Effector memory CD4-positive, alpha-beta T cell (primary cell): ENCODE measurements at regions not wholly inside any gene's neighbourhood (a gene's known extent, or its start where the extent isn't known, plus 50 kb on each side); places are given as distances from the start of the nearest gene placed in this dataset.

Experiments
- DNase-seq, 3 donors: peaks; one replicate each; pipeline ENCODE4 v3.0.0-alpha.2; 2020
- H3K27ac ChIP-seq: 2 replicates; pipeline ENCODE4 v1.7.0; 2013; ENCODE audit warnings: mild to moderate bottlenecking, low read length, moderate library complexity; ENCODE audit not compliant: insufficient read depth, poor library complexity, severe bottlenecking
- H3K27me3 ChIP-seq: replicated peaks from 2 replicates; pipeline ENCODE4 v1.7.0; 2013; ENCODE audit warnings: mild to moderate bottlenecking, low read length; ENCODE audit not compliant: insufficient read depth, control insufficient read depth, poor library complexity, severe bottlenecking
- H3K36me3 ChIP-seq: 2 replicates; pipeline ENCODE4 v1.7.0; 2013; ENCODE audit warnings: mild to moderate bottlenecking, low read length, moderate library complexity; ENCODE audit not compliant: control insufficient read depth, insufficient read depth
- H3K4me1 ChIP-seq: 2 replicates; pipeline ENCODE4 v1.7.0; 2013; ENCODE audit warnings: low read length, mild to moderate bottlenecking; ENCODE audit not compliant: control insufficient read depth, insufficient read depth, poor library complexity, severe bottlenecking
- H3K4me3 ChIP-seq: 2 replicates; pipeline ENCODE4 v1.7.0; 2013; ENCODE audit warnings: low read length, low read depth, mild to moderate bottlenecking; ENCODE audit not compliant: insufficient read depth, poor library complexity, severe bottlenecking
- H3K9me3 ChIP-seq: 2 replicates; pipeline ENCODE4 v1.7.0; 2013; ENCODE audit warnings: mild to moderate bottlenecking, low read length, moderate library complexity; ENCODE audit not compliant: control insufficient read depth

- DNase-seq = no peak
- H3K4me1 ChIP-seq = no peaks in the 10 kb centered on the region
- H3K9me3 ChIP-seq = no peaks in the 10 kb centered on the region
- H3K36me3 ChIP-seq = no peaks in the 10 kb centered on the region
- no peak overlapping the region for H3K27ac ChIP-seq
- H3K27me3 ChIP-seq = no peaks in the 10 kb centered on the region
- no peak overlapping the region for H3K4me3 ChIP-seq
Measured at GRCh38 chr2:137837830-137838229, 126.4 kb upstream of the HNMT start.

GRCh38 chr2:137838255-137839092 lies 125.8 kb upstream of the HNMT start:
- Histone ChIP-seq H3K9me3 (no peaks in the 10 kb centered on the region), H3K36me3 (no peaks in the 10 kb centered on the region), H3K27ac (no peak overlapping the region), H3K4me1 (no peaks in the 10 kb centered on the region), H3K27me3 (no peaks in the 10 kb centered on the region), H3K4me3 (no peak overlapping the region)
- DNase-seq = no peak

- Histone ChIP-seq H3K4me1 (no peaks in the 10 kb centered on the region), H3K36me3 (no peaks in the 10 kb centered on the region), H3K27ac (no peak overlapping the region), H3K9me3 (no peaks in the 10 kb centered on the region), H3K4me3 (no peak overlapping the region), H3K27me3 (peaks cover 3% of the 10 kb centered on the region)
- DNase-seq = no peak
Measured at GRCh38 chr2:137842430-137842829, 121.8 kb upstream of the HNMT start.

GRCh38 chr2:137842952-137843351 lies 121.3 kb upstream of the HNMT start:
- no peak for DNase-seq
- Histone ChIP-seq H3K27me3 (peaks cover 3% of the 10 kb centered on the region), H3K4me3 (no peak overlapping the region), H3K36me3 (no peaks in the 10 kb centered on the region), H3K27ac (no peak overlapping the region), H3K9me3 (no peaks in the 10 kb centered on the region), H3K4me1 (no peaks in the 10 kb centered on the region)

GRCh38 chr2:137845422-137845821 lies 118.9 kb upstream of the HNMT start:
- Histone ChIP-seq H3K36me3 (no peaks in the 10 kb centered on the region), H3K4me1 (no peaks in the 10 kb centered on the region), H3K9me3 (no peaks in the 10 kb centered on the region), H3K27me3 (peaks cover 3% of the 10 kb centered on the region), H3K4me3 (no peak overlapping the region), H3K27ac (no peak overlapping the region)
- no peak for DNase-seq

GRCh38 chr2:137846993-137847392 lies 117.3 kb upstream of the HNMT start:
- no peak for DNase-seq
- no peaks in the 10 kb centered on the region for H3K4me1 ChIP-seq
- H3K27ac ChIP-seq = no peak overlapping the region
- H3K27me3 ChIP-seq = peaks cover 3% of the 10 kb centered on the region
- no peaks in the 10 kb centered on the region for H3K9me3 ChIP-seq
- H3K4me3 ChIP-seq = no peak overlapping the region
- H3K36me3 ChIP-seq = no peaks in the 10 kb centered on the region

GRCh38 chr2:137847443-137847842 lies 116.8 kb upstream of the HNMT start:
- Histone ChIP-seq H3K4me1 (no peaks in the 10 kb centered on the region), H3K4me3 (no peak overlapping the region), H3K9me3 (no peaks in the 10 kb centered on the region), H3K36me3 (no peaks in the 10 kb centered on the region), H3K27me3 (peaks cover 3% of the 10 kb centered on the region), H3K27ac (no peak overlapping the region)
- no peak for DNase-seq

- no peak overlapping the region for H3K27ac ChIP-seq
- no peak for DNase-seq
- no peak overlapping the region for H3K4me3 ChIP-seq
- peaks cover 6% of the 10 kb centered on the region for H3K27me3 ChIP-seq
- H3K36me3 ChIP-seq = no peaks in the 10 kb centered on the region
- H3K9me3 ChIP-seq = no peaks in the 10 kb centered on the region
- no peaks in the 10 kb centered on the region for H3K4me1 ChIP-seq
Measured at GRCh38 chr2:137857881-137858280, 106.4 kb upstream of the HNMT start.

GRCh38 chr2:137862651-137863050 lies 101.6 kb upstream of the HNMT start:
- no peak for DNase-seq
- Histone ChIP-seq H3K4me1 (no peaks in the 10 kb centered on the region), H3K27ac (no peak overlapping the region), H3K9me3 (no peaks in the 10 kb centered on the region), H3K4me3 (no peak overlapping the region), H3K27me3 (peaks cover 6% of the 10 kb centered on the region), H3K36me3 (no peaks in the 10 kb centered on the region)

GRCh38 chr2:137865954-137866540 lies 98.2 kb upstream of the HNMT start:
- Histone ChIP-seq H3K4me1 (no peaks in the 10 kb centered on the region), H3K27me3 (peaks cover 4% of the 10 kb centered on the region), H3K27ac (no peak overlapping the region), H3K4me3 (no peak overlapping the region), H3K9me3 (no peaks in the 10 kb centered on the region), H3K36me3 (no peaks in the 10 kb centered on the region)
- peak in 2 of 3 donors; percentile 1 to 11 for DNase-seq
